ENCODE measurements at regions not wholly inside any gene's neighbourhood (a gene's known extent, or its start where the extent isn't known, plus 50 kb on each side); places are given as distances from the start of the nearest gene placed in this dataset.

- no peaks in the 10 kb centered on the region for H3K4me1 ChIP-seq (ENCODE audit: insufficient read depth, low read length)
- H3K9ac ChIP-seq (ENCODE audit: low read depth, low read length): no peak overlapping the region
- H3K27ac ChIP-seq (ENCODE audit: low read depth, low read length): no peak overlapping the region
- WGBS: no CpG with 5 or more reads among the region's 2 CpGs
- no peak overlapping the region for H3K4me3 ChIP-seq (ENCODE audit: low read length)
- H3K27me3 ChIP-seq (ENCODE audit: insufficient read depth, low read length): no peaks in the 10 kb centered on the region
- no peaks in the 10 kb centered on the region for H3K9me3 ChIP-seq (ENCODE audit: insufficient read depth, low read depth, low read length)
- H3K36me3 ChIP-seq (ENCODE audit: insufficient read depth, low read length): no peaks in the 10 kb centered on the region
Observed at GRCh38 chr2:193703411-193703810, 1508.7 kb upstream of the TMEFF2 start.

DNA sequence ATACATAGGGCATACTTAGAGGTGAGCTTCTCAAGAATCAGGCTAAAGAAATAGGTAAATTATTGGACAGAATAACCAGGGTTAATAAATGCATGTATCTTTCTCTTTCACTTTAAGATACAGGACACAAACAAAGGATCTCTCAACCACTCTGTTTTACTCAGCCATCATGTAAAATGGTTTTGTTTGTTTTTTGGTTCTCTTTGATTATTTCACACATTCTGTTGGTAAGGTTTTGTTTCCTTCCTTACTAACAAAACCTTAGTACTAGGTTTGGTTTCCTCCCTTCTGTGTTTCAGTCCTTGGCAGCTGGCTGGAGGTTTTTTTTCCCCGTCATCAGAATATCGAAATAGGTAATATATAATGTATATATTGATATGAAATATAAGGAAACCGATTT, 1506.8 kb upstream of the TMEFF2 start:
- no CpG with 5 or more reads among the region's 3 CpGs for WGBS

GRCh38 chr2:193695367-193695766, 1500.6 kb upstream of the TMEFF2 start:
- Histone ChIP-seq H3K9me3 (ENCODE audit: insufficient read depth, low read depth, low read length) (no peaks in the 10 kb centered on the region), H3K27ac (ENCODE audit: low read depth, low read length) (no peak overlapping the region), H3K27me3 (ENCODE audit: insufficient read depth, low read length) (no peaks in the 10 kb centered on the region), H3K4me3 (ENCODE audit: low read length) (no peak overlapping the region), H3K36me3 (ENCODE audit: insufficient read depth, low read length) (no peaks in the 10 kb centered on the region), H3K9ac (ENCODE audit: low read depth, low read length) (no peak overlapping the region), H3K4me1 (ENCODE audit: insufficient read depth, low read length) (no peaks in the 10 kb centered on the region)
- 57% methylated on average over 1 of the region's 1 CpG for WGBS

More for the DNA sequence above, 1506.8 kb upstream of the TMEFF2 start:
- Histone ChIP-seq H3K27ac (ENCODE audit: low read depth, low read length) (no peak overlapping the region), H3K4me1 (ENCODE audit: insufficient read depth, low read length) (no peaks in the 10 kb centered on the region), H3K9me3 (ENCODE audit: insufficient read depth, low read depth, low read length) (no peaks in the 10 kb centered on the region), H3K27me3 (ENCODE audit: insufficient read depth, low read length) (no peaks in the 10 kb centered on the region), H3K4me3 (ENCODE audit: low read length) (no peak overlapping the region), H3K9ac (ENCODE audit: low read depth, low read length) (no peak overlapping the region), H3K36me3 (ENCODE audit: insufficient read depth, low read length) (no peaks in the 10 kb centered on the region)

DNA sequence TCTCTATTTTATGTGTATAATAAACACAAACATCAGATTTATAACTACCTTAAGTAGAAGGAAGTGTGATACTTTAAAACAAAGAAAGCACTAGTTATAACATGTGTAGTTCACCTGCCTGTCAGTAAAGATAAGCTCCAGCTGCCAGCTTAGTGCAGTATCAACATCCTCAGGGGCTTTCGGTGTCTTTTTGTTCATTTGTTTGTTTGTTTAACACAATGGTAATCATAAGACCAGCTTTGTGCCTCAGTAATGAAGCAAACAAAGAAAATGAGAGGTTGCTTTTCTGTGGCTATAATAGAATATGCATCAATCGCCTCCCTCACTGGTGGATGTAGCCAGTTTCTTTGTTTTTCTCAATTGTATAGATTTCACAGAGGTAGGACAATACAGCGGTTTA, 1499.0 kb upstream of the TMEFF2 start:
- Histone ChIP-seq H3K9me3 (ENCODE audit: insufficient read depth, low read depth, low read length) (no peaks in the 10 kb centered on the region), H3K36me3 (ENCODE audit: insufficient read depth, low read length) (no peaks in the 10 kb centered on the region), H3K27ac (ENCODE audit: low read depth, low read length) (no peak overlapping the region), H3K9ac (ENCODE audit: low read depth, low read length) (no peak overlapping the region), H3K27me3 (ENCODE audit: insufficient read depth, low read length) (no peaks in the 10 kb centered on the region), H3K4me3 (ENCODE audit: low read length) (no peak overlapping the region), H3K4me1 (ENCODE audit: insufficient read depth, low read length) (no peaks in the 10 kb centered on the region)
- WGBS: 90% methylated on average over 3 of the region's 3 CpGs

- no peaks in the 10 kb centered on the region for H3K9me3 ChIP-seq (ENCODE audit: insufficient read depth, low read depth, low read length)
- H3K27ac ChIP-seq (ENCODE audit: low read depth, low read length): no peak overlapping the region
- no peak overlapping the region for H3K9ac ChIP-seq (ENCODE audit: low read depth, low read length)
- no peaks in the 10 kb centered on the region for H3K36me3 ChIP-seq (ENCODE audit: insufficient read depth, low read length)
- WGBS: 79% methylated on average over 2 of the region's 2 CpGs
- no peaks in the 10 kb centered on the region for H3K4me1 ChIP-seq (ENCODE audit: insufficient read depth, low read length)
- no peaks in the 10 kb centered on the region for H3K27me3 ChIP-seq (ENCODE audit: insufficient read depth, low read length)
- no peak overlapping the region for H3K4me3 ChIP-seq (ENCODE audit: low read length)
Observed at GRCh38 chr2:193690572-193690971, 1495.8 kb upstream of the TMEFF2 start.

- H3K27ac ChIP-seq (ENCODE audit: low read depth, low read length): no peak overlapping the region
Observed at GRCh38 chr2:193687195-193687594, 1492.5 kb upstream of the TMEFF2 start.

DNA sequence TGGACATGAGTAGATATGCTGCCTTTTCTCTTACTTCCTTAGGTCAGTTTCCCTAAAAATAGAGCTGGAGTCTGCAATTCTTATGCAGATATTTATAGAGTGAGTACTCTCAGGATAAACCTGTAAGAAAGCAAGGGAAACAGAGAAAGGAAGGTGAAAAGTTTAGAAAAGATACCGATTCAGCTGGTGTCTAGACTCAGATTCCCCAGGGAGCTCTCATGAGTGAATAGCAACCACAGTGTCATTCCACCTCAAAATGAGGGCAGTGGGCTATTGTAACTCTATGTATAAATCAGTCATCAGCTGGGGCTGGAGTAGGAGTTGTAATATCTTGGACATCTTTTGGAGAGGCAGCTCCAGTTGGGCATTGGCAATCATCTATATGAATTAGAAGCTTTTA, 1485.1 kb upstream of the TMEFF2 start:
- H3K9ac ChIP-seq (ENCODE audit: low read depth, low read length): no peak overlapping the region
- no peak overlapping the region for H3K27ac ChIP-seq (ENCODE audit: low read depth, low read length)
- no peaks in the 10 kb centered on the region for H3K9me3 ChIP-seq (ENCODE audit: insufficient read depth, low read depth, low read length)
- H3K36me3 ChIP-seq (ENCODE audit: insufficient read depth, low read length): no peaks in the 10 kb centered on the region
- H3K27me3 ChIP-seq (ENCODE audit: insufficient read depth, low read length): no peaks in the 10 kb centered on the region
- WGBS: 71% methylated on average over 1 of the region's 1 CpG
- no peak overlapping the region for H3K4me3 ChIP-seq (ENCODE audit: low read length)
- peaks cover 6% of the 10 kb centered on the region; the same call in 1 of the 2 replicates for H3K4me1 ChIP-seq (ENCODE audit: insufficient read depth, low read length)

More at GRCh38 chr2:193687195-193687594, 1492.5 kb upstream of the TMEFF2 start:
- Histone ChIP-seq H3K9ac (ENCODE audit: low read depth, low read length) (no peak overlapping the region), H3K9me3 (ENCODE audit: insufficient read depth, low read depth, low read length) (no peaks in the 10 kb centered on the region), H3K36me3 (ENCODE audit: insufficient read depth, low read length) (no peaks in the 10 kb centered on the region), H3K4me1 (ENCODE audit: insufficient read depth, low read length) (no peaks in the 10 kb centered on the region), H3K4me3 (ENCODE audit: low read length) (no peak overlapping the region), H3K27me3 (ENCODE audit: insufficient read depth, low read length) (no peaks in the 10 kb centered on the region)
- 90% methylated on average over 3 of the region's 4 CpGs for WGBS

- no peak overlapping the region for H3K4me3 ChIP-seq (ENCODE audit: low read length)
- no peaks in the 10 kb centered on the region for H3K27me3 ChIP-seq (ENCODE audit: insufficient read depth, low read length)
- H3K4me1 ChIP-seq (ENCODE audit: insufficient read depth, low read length): no peaks in the 10 kb centered on the region
- no peaks in the 10 kb centered on the region for H3K9me3 ChIP-seq (ENCODE audit: insufficient read depth, low read depth, low read length)
- no peaks in the 10 kb centered on the region for H3K36me3 ChIP-seq (ENCODE audit: insufficient read depth, low read length)
- H3K9ac ChIP-seq (ENCODE audit: low read depth, low read length): no peak overlapping the region
- no peak overlapping the region for H3K27ac ChIP-seq (ENCODE audit: low read depth, low read length)
- 90% methylated on average over 1 of the region's 1 CpG for WGBS
Observed at GRCh38 chr2:193670478-193670877, 1475.7 kb upstream of the TMEFF2 start.

DNA sequence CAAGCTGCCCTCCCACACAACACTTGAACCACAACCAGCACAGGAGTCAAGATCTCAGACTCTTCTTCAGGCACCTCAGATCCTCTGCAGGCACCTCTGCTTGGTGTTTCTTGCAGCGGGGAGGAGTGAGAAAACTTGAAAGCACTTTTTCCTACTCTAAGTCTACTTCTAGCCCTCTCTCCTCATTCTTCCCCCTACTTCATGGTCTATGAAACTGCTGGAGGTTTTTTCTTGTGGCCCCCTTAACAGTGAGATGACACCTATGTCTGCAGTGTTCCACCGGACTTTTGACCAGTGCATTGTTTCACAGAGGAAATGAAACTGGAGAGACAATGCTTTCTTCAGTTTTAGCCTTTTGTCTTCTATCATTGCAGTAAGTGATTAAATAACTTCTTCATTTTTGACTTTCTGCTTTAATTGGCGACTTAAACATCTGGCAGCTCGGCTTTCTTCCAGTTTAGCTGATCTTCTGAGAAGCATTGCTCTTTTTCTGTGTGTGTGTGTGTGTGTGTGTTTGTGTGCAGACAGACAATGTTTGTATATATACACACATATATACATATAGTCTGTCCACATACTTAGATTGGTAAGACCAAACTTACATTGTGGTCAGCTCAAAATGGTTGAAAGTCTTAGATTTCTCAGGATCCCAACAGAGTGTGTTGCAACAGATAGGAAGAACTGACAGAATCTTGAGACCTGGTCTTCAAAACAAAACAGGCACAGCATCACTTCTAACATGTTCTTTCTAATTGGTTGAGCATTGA, 1474.0 kb upstream of the TMEFF2 start:
- H3K9ac ChIP-seq (ENCODE audit: low read depth, low read length): no peak overlapping the region
- no peak overlapping the region for H3K4me3 ChIP-seq (ENCODE audit: low read length)
- no peak overlapping the region for H3K27ac ChIP-seq (ENCODE audit: low read depth, low read length)
- H3K27me3 ChIP-seq (ENCODE audit: insufficient read depth, low read length): no peaks in the 10 kb centered on the region
- 97% methylated on average over 4 of the region's 4 CpGs for WGBS
- no peaks in the 10 kb centered on the region for H3K36me3 ChIP-seq (ENCODE audit: insufficient read depth, low read length)
- H3K9me3 ChIP-seq (ENCODE audit: insufficient read depth, low read depth, low read length): no peaks in the 10 kb centered on the region
- no peaks in the 10 kb centered on the region for H3K4me1 ChIP-seq (ENCODE audit: insufficient read depth, low read length)

DNA sequence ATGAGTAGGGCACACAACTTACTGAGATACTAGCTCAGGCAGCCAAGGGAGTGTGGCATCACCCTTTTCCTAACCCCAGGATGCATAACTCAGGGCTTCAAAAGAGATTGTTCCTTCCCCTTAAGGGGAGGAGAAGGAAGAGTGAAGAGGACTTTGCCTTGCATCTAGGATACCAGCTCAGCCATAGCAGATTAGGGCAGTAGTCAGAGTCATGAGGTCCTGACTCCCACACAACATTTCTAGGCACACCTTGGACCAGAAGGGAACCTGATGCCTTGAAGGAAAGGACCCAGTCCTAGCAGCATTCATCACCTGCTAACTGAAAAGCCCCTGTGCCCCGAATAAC, 1433.2 kb upstream of the TMEFF2 start:
- 96% methylated on average over 1 of the region's 1 CpG for WGBS
- H3K27ac ChIP-seq (ENCODE audit: low read depth, low read length): no peak overlapping the region
- H3K9me3 ChIP-seq (ENCODE audit: insufficient read depth, low read depth, low read length): no peaks in the 10 kb centered on the region
- H3K4me1 ChIP-seq (ENCODE audit: insufficient read depth, low read length): no peaks in the 10 kb centered on the region
- H3K9ac ChIP-seq (ENCODE audit: low read depth, low read length): no peak overlapping the region
- H3K27me3 ChIP-seq (ENCODE audit: insufficient read depth, low read length): no peaks in the 10 kb centered on the region
- H3K36me3 ChIP-seq (ENCODE audit: insufficient read depth, low read length): no peaks in the 10 kb centered on the region
- no peak overlapping the region for H3K4me3 ChIP-seq (ENCODE audit: low read length)

GRCh38 chr2:193627187-193627926, 1432.6 kb upstream of the TMEFF2 start:
- no peaks in the 10 kb centered on the region for H3K9me3 ChIP-seq (ENCODE audit: insufficient read depth, low read depth, low read length)
- H3K27ac ChIP-seq (ENCODE audit: low read depth, low read length): no peak overlapping the region
- H3K9ac ChIP-seq (ENCODE audit: low read depth, low read length): no peak overlapping the region
- H3K36me3 ChIP-seq (ENCODE audit: insufficient read depth, low read length): no peaks in the 10 kb centered on the region
- H3K27me3 ChIP-seq (ENCODE audit: insufficient read depth, low read length): no peaks in the 10 kb centered on the region
- no peak overlapping the region for H3K4me3 ChIP-seq (ENCODE audit: low read length)
- 62% methylated on average over 3 of the region's 3 CpGs for WGBS
- H3K4me1 ChIP-seq (ENCODE audit: insufficient read depth, low read length): no peaks in the 10 kb centered on the region
